NOMO-1 treated with dmso at 0.1 percent for 144 hours (cell line): ENCODE measurements at regions not wholly inside any gene's neighbourhood (a gene's known extent, or its start where the extent isn't known, plus 50 kb on each side); places are given as distances from the start of the nearest gene placed in this dataset.

Experiments
- DNase-seq: peaks from one replicate; lab custom pipeline; 2025; ENCODE audit not compliant: unreplicated experiment; lab: John Stamatoyannopoulos, UW

GRCh38 chr9:86535406-86535915, 181.3 kb upstream of the TUT7 start:
- no peak for DNase-seq

DNA sequence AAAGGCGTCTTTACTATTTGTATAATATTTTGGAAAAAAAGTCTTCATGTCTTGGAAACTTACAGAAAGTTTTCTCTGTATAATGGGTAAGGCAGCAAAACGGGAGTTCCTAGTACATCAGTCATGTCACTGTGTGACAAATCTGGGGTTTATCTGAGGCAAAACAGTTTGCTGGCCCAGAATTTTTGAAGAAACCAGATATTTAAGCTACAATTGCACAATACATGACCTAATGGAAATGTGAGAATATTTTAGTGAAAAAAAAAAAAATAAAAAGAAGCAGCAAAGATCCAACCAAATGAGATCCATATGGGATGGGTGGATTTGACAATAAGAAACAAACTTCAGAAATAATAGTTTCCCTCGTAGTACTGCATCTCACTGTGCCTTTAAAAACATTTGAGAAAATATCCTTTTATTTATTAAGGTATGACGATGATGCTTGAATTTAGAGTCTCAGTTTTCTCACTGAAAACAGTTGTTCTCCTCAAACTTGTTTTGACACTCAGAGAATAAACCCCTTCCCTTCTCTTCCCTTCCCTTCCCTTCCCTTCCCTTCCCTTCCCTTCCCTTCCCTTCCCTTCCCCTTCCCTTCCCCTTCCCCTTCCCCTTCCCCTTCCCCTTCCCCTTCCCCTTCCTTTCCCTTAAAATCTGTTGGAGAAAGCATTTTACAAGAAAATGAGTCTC, 180.5 kb upstream of the TUT7 start:
- DNase-seq: no peak

- DNase-seq: no peak
Measured at GRCh38 chr9:86531971-86532640, 177.9 kb upstream of the TUT7 start.

GRCh38 chr9:86531273-86531970, 177.2 kb upstream of the TUT7 start:
- DNase-seq: no peak

DNA sequence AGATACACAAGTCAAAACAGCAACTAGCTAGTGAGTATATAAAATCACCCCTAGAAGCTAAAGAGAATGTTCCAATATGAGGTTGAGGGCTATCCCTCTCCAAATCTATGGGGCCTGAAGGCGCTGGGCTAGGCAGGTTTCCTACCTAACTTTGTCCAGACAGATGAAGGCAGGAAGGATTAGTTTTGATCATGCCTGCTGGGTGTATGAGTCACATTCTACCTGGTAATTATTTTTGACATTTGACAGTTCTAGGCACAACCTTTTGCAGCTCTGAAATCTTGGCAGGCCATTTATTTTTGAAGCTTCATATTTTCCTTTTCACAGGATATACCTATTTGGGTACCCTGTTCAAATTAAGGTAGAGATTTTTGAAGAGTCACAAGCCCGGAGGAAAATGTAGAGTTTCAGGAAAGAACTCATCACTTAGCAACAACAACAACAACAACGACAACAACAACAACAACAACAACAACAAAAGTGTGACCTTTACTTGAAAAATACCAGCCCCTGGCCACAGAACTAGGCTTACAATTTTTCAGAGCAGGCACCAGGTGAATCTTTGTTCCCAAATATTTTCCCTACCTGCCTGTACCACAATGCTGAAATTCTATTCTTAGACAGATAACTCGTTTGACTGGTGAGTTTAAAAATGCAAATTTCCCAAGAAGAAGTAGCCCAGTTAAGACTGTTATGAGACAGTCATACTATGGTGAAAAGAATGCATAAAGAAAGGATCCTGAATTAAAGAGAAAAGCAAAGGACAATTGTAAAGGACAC, 175.5 kb upstream of the TUT7 start:
- no peak for DNase-seq

DNA sequence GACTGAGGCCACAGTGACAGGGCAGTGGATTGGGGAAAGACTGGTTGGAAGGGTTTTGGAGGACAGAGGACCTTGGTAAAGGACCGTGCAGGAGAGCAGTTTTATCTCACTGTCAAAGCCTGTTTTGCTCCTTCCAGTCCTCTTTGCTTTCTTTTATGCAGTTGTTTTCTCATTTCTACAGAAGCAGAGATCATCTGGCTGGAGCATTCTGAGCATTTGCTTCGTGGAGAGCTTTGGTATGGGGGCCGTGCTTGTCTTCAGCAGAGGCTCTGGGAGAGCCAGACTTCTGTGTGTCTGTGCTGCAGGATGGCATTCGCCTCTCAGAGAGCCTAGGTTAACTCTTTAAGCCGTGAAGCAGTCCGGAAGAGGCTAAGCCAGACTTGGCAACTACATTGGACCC, 171.8 kb upstream of the TUT7 start:
- DNase-seq: no peak

- no peak for DNase-seq
Measured at GRCh38 chr9:86525182-86525581, 171.0 kb upstream of the TUT7 start.

GRCh38 chr9:86521977-86522376, 167.8 kb upstream of the TUT7 start:
- no peak for DNase-seq

- DNase-seq: no peak
Measured at GRCh38 chr9:86521322-86521721, 167.1 kb upstream of the TUT7 start.

DNA sequence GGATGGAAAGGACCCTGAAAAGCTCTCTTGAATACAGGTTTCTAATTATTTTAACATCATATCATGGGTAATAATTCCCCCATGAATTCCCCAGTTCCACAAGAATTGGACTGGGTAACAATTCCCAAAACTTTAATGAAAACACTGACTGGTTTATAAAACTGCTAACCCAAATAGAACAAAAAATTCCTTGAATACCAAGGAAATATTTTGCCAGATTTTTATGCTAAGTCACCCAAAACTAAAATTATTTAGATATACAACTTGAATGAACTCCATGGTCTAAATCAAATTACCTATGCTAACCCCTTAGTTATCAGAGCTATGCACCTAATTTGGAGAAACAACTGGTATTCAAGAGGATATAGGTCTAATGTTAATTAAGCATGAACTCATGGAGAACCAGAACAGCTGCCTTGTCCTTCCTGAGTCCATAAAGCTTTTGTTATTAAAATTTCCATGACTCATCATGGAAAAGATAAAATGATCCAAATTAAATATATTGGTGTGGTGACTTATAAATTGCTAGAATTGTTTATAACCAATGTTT, 164.9 kb upstream of the TUT7 start:
- no peak for DNase-seq

- DNase-seq: no peak
Measured at GRCh38 chr9:86517475-86517874, 163.3 kb upstream of the TUT7 start.

GRCh38 chr9:86516564-86516963, 162.4 kb upstream of the TUT7 start:
- DNase-seq: no peak

DNA sequence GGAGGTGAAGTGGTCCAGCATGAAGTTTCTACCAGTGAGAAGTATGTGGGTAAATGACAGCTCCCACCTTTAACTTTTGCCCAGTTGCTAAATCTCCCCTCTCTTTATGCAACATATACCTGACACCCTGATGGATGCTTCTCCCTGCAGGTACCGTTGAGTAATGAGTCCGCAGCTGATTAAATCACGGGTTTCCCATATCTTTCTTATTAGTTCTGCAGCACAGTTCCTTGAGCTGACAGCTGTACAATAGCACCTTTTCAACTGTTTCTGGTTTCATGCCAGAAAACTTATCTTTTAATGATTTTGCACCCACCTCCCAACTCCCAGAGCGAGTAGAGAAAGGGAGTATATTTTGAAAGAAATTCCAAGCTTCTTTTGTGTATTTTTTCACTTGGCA, 161.0 kb upstream of the TUT7 start:
- DNase-seq: no peak

GRCh38 chr9:86513429-86513828, 159.2 kb upstream of the TUT7 start:
- no peak for DNase-seq

- DNase-seq: no peak
Measured at GRCh38 chr9:86512929-86513328, 158.7 kb upstream of the TUT7 start.

DNA sequence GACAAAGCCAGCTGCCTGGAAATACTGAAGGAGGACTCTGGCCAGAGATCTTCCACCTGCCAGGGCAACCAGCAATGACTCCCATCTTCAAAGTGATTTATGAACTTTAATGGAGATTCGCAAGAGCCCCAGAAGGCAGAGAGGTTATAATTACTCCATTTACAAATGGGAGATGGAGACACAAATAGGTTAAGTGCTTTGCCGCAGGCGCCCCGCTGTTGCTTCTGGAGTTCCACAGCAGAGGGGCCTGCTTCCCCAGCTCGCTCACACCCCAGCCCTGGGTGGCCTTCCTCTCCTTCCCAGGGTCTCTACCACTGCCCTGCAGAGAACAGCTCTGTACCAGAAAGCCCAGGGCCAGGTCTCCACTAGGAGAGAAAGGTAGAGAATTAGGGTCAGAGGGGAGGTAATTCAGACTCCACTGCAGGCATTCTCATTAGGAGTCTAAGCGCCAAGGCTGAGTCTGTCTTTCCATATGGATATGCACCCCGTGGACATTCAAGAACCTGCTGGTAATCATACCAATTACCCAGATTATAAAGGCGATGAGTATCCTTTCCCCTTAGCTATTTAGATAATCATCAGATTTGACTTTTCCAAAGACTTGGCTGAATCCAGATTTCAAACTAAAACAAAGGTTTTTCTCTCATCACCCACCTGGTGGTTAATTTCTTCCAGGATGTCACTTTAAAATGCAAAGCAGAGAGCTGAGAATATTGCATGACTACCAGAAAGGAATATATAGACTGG, 157.6 kb upstream of the TUT7 start:
- no peak for DNase-seq

DNA sequence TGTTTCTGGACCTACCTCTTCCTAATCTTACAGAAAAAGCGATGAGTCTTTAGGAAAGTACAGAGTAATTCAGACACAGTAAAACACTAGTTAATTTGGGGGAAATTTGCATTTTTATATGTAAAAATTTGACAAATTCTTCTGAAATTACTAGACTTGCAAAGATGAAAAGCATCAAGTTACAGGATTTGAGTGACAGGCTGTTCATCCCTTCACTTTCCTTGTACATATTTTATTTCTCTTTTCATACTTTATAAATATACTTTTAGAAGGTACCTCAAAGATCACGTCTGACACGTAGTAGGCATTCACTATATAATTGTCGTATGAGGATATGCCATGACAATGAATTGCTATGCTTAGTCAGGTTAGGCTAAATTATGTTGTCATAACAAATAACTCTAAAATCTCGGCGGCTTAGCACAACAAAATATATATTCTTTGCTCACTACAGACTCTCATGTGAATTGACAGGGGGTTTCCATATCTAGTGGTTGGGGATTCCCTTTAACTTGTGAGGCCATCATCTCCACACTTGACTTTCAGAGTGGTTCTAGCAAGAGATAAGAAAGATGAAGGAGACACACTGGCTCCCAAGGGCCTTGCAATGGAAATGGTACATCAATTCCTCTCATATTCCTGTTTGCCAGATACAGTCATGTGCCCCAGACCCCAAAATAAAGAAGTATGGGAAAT, 154.1 kb upstream of the TUT7 start:
- no peak for DNase-seq

DNA sequence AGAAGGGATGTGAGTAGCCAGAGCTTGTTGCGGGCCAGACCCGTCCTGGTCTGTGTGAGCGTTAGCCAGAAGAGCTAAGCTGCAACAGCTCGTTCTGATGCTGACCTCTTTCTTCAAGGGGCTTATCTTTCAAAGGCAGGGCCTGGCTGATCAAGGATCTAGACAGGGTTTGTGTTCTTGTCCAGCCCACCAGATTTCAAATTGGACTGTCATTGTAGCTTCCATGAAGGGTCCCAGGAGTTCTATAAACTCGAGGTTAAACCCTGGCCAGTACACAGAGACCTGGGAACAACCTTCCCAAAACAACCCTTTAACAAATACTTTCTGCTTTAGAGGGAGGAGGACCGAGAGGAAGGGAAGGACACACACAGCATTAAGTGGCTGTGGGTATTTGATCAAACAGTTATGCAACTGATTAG, 153.0 kb upstream of the TUT7 start:
- DNase-seq: no peak

- DNase-seq: no peak
Measured at GRCh38 chr9:86503942-86504341, 149.7 kb upstream of the TUT7 start.

GRCh38 chr9:86503314-86503713, 149.1 kb upstream of the TUT7 start:
- no peak for DNase-seq
